GM12874 (cell line): ENCODE measurements at regions not wholly inside any gene's neighbourhood (a gene's known extent, or its start where the extent isn't known, plus 50 kb on each side); places are given as distances from the start of the nearest gene placed in this dataset.

ENCODE experiments used
- TF ChIP-seq, protein P1 (sequence below): IDR thresholded peaks from 2 replicates; pipeline ENCODE4 v1.5.1; 2011; ENCODE audit warnings: low read depth, mild to moderate bottlenecking, control low read depth, low read length, moderate library complexity; ENCODE audit not compliant: insufficient read depth

DNA sequence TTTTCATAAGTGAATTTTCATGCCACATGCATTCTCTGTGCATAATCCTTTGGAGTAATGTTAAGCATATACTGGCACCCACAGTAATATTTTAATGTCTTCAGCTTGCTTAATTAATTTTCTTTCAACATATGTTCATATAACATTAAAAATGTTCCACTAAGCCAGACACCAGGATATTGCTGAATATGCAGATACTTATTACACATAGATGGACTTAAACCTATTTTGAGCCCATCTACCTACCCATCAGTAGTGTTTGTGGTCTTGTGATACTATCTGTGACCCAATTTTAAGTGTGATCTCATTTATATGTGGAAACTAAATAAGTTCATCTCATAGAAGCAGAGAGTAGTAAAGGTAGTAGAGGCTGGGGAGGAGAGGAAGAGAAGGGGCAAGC, 379.5 kb upstream of the JAG1 start:
- TF ChIP-seq, protein P1, sequence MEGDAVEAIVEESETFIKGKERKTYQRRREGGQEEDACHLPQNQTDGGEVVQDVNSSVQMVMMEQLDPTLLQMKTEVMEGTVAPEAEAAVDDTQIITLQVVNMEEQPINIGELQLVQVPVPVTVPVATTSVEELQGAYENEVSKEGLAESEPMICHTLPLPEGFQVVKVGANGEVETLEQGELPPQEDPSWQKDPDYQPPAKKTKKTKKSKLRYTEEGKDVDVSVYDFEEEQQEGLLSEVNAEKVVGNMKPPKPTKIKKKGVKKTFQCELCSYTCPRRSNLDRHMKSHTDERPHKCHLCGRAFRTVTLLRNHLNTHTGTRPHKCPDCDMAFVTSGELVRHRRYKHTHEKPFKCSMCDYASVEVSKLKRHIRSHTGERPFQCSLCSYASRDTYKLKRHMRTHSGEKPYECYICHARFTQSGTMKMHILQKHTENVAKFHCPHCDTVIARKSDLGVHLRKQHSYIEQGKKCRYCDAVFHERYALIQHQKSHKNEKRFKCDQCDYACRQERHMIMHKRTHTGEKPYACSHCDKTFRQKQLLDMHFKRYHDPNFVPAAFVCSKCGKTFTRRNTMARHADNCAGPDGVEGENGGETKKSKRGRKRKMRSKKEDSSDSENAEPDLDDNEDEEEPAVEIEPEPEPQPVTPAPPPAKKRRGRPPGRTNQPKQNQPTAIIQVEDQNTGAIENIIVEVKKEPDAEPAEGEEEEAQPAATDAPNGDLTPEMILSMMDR, result no peak

DNA sequence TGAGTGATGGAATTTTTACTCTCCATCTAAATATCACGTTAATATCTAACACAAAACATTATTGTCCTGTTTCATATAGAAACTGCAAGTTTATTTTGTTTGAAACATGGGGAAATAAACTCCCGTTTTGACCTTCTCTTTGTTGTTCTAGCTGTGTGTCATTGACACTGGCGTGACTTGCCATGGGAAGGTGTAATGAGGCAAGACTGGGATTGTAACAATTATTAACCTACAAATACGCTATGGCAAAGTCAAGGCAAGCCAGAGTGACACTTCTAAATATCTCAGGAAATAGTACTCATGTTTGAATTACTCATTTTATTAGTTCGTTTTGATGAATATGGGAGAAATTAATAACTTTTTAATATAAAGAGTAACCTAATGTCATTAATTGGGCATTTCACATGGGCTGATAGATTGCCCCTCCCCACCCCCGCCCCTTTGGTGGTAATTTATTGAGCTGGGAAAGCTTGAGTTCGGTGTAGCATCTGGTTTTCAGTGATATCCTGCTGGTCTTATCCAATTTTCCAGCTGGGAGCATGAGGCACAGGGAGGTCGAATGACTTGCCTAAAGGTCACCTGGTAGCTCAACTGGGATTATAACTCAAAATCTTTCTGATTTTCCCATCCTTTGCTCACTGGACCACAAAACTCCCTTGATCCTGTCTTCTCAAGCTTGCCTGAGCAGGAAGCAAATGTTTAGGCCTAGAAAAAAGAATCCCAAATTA, 380.6 kb upstream of the JAG1 start:
- TF ChIP-seq, protein P1, result no peak

DNA sequence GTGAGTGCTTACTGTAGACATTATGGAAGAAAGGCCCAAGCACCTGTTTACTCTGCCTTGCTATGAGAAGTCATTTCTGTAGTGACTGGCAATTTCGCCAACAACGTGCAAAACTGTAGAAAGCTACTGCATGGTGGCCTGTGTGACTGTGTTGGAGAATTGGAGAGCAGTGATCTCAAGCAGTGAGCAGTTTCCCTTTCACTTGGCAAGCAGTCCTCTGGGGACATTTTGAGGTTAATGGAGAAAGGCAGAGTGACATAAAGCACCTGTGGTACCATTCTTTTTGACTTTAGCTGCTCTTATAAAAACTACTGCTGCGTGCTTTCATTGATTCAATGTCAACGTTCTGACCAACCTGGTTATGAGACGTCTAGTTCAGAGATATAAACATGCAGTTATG, 382.6 kb upstream of the JAG1 start:
- TF ChIP-seq, protein P1, result no peak

DNA sequence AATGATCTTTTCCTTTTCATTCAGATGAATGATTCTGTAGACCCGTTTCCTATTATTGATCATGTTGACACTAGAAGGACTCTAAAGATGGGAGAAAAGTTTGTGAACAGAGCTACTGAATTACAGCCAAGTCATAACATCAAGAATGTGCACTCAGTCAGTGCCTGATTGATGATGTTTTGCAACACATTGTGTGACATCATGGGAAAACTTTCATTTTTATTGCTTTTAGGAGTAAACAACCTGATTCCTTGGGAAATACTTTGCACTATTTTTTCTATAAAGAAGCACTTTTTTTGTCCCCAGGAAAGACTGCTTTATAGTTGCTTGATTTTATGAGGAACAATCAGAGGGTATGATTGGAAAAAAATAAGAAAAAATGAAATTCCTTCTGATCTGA, 383.8 kb upstream of the JAG1 start:
- TF ChIP-seq, protein P1, result no peak

DNA sequence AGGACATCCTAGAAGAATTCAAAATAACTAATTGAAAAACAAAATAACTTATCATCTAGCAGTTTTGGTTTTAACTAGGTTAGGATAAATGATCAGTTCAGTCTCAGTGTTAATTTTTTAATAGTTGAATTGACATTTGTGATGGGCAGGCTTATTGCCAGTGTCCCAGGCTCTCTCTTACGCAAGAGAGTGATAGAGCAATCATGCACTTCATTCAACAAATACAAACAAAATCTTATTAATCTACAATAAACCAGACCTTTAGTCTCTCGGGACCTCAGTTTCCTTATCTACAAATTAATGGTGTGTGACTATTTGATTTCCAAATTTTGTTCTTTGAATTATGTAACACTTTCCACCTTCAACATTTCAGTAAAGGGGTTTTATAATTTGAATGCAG, 385.9 kb upstream of the JAG1 start:
- TF ChIP-seq, protein P1, result no peak

DNA sequence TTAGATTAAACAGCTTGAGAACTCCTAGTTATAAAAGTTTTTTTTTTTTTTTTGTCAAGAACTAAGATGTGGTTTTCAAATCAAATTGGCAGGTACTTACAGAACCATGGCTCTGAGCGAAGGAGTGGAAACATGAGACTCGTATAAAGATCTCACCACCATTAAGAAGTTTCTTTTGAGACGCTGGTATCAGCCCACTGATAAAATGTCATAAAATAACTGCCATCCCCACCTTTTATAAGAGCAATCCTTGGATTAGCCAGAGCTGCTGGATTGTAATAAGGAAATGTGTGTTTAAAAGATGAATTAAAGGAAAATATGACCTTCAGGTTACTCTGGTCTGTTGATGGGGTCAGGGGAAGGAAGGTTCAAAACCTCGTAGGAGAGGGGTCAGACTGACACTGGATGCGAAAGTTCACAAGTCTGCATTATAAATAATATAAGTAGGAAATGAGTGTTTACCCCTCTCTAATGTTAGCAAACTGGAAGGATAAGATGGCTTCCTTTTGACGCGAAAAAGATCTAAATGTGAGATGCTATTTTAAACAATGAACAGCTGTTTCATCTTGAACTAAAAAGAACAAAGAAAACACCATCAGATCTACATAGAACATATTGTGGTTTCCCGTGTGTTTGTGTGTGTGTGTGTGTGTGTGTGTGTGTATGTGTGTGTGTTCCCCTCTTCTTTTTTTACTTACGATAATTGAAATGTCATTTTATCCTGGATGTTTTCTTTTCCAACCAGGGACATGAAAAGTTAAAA, 386.8 kb upstream of the JAG1 start:
- TF ChIP-seq, protein P1, result no peak

DNA sequence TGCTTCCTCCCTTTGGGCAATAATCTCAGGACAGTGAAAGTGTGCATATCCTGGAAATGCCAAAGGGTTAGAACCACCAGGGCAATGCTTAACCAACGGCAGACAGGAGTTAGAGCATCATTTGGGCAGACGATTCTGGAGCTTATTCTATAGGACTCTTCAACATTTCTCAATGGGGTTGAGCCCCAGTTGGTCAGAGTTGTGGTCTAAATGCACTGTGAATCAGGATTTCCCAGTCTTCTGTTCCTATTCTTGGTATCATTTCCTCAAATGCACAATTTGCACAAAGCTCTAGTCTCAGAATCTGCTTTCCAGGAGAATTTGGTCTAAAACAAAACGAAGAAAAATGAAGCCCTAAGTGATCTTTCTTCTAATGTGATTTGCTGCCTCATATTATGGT, 389.6 kb upstream of the JAG1 start:
- TF ChIP-seq, protein P1, result no peak
